Left ventricle myocardium inferior (tissue), 1 donor: ENCODE measurements at regions not wholly inside any gene's neighbourhood (a gene's known extent, or its start where the extent isn't known, plus 50 kb on each side); places are given as distances from the start of the nearest gene placed in this dataset.

Experiments used
- DNase-seq: peaks from one replicate; pipeline ENCODE4 v3.0.0-alpha.2; 2020
- H3K27ac ChIP-seq: fragments of 200-600 bp; replicated peaks from 2 replicates; pipeline ENCODE4 v1.8.0; 2021
- H3K27me3 ChIP-seq: fragments of 200-600 bp; 2 replicates; pipeline ENCODE4 v1.8.0; 2021; ENCODE audit warnings: low read depth
- H3K36me3 ChIP-seq: fragments of 200-600 bp; 2 replicates; pipeline ENCODE4 v1.8.0; 2021
- H3K4me1 ChIP-seq: fragments of 200-600 bp; 2 replicates; pipeline ENCODE4 v1.8.0; 2021
- H3K4me3 ChIP-seq: fragments of 200-600 bp; 2 replicates; pipeline ENCODE4 v1.8.0; 2021; ENCODE audit warnings: mild to moderate bottlenecking, moderate library complexity
- H3K9me3 ChIP-seq: fragments of 200-600 bp; replicated peaks from 2 replicates; pipeline ENCODE4 v1.8.0; 2021
- intact Hi-C: fragments of 100-400 bp; cut with micrococcal nuclease; formaldehyde crosslinking; loops from one replicate; pipeline ENCODE4 v1.11.0; 2022
- TF ChIP-seq, protein P1 (sequence below): fragments of 200-600 bp; IDR thresholded peaks from 2 replicates; pipeline ENCODE4 v1.8.0; 2021; ENCODE audit warnings: antibody characterized with exemption, mild to moderate bottlenecking, borderline replicate concordance
- donor health status: DM: no; HTN: yes; CAD: no; lungs with severe emphysema.

DNA sequence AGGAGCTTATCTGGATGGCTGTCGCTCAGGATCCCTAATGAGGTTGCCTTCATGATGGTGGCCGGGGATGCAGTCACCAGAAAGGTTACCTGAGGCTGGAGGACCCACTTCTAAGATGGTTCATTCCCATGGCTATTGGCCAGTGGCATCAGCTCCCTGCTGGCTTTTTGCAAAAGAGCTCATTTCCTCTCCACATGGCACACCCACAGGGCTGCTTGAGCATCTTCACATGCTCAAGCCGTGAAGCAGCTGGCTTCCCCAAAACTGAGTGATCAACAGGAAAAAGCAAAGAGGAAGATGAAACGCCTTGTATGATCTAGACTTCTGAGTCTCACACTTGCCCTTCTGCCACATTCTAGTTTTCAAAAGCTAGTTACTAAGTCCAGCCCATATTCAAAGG lies 124.6 kb upstream of the CXADR start:
- Histone ChIP-seq H3K4me1 (no peaks in the 10 kb centered on the region), H3K27me3 (no peaks in the 10 kb centered on the region), H3K27ac (no peak overlapping the region), H3K36me3 (no peaks in the 10 kb centered on the region), H3K4me3 (no peak overlapping the region), H3K9me3 (no peaks in the 10 kb centered on the region)
- TF ChIP-seq, protein P1, sequence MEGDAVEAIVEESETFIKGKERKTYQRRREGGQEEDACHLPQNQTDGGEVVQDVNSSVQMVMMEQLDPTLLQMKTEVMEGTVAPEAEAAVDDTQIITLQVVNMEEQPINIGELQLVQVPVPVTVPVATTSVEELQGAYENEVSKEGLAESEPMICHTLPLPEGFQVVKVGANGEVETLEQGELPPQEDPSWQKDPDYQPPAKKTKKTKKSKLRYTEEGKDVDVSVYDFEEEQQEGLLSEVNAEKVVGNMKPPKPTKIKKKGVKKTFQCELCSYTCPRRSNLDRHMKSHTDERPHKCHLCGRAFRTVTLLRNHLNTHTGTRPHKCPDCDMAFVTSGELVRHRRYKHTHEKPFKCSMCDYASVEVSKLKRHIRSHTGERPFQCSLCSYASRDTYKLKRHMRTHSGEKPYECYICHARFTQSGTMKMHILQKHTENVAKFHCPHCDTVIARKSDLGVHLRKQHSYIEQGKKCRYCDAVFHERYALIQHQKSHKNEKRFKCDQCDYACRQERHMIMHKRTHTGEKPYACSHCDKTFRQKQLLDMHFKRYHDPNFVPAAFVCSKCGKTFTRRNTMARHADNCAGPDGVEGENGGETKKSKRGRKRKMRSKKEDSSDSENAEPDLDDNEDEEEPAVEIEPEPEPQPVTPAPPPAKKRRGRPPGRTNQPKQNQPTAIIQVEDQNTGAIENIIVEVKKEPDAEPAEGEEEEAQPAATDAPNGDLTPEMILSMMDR: no peak
- intact Hi-C loops: loop anchor here (5.0 kb wide), 1 partner anchor 204 kb away; no protein-coding TSS in a partner anchor
- no peak for DNase-seq

DNA sequence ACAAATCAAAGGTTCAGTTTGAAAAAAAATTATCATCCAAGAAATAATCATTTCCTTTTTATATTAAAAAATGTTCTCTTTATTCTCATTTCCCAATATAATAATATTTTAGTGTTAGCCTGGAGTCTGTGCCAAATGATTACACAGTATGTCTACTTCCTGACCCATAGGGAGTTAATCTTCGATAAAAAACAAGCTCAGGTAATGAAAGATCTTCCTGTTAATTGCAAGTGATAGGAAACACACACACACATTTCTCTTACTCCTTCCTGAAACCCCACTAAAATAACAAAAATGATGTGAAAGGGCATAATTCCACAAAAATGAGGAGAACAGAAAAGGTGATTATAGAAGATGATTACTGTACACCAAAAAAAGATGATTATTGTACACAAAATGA lies 123.5 kb upstream of the CXADR start:
- no peak overlapping the region for H3K27ac ChIP-seq
- TF ChIP-seq, protein P1: no peak
- H3K4me3 ChIP-seq: no peak overlapping the region
- H3K27me3 ChIP-seq: no peaks in the 10 kb centered on the region
- no peak for DNase-seq
- no peaks in the 10 kb centered on the region for H3K4me1 ChIP-seq
- H3K9me3 ChIP-seq: no peaks in the 10 kb centered on the region
- intact Hi-C loops: loop anchor here (5.0 kb wide), 1 partner anchor 203 kb away; no protein-coding TSS in a partner anchor
- no peaks in the 10 kb centered on the region for H3K36me3 ChIP-seq

DNA sequence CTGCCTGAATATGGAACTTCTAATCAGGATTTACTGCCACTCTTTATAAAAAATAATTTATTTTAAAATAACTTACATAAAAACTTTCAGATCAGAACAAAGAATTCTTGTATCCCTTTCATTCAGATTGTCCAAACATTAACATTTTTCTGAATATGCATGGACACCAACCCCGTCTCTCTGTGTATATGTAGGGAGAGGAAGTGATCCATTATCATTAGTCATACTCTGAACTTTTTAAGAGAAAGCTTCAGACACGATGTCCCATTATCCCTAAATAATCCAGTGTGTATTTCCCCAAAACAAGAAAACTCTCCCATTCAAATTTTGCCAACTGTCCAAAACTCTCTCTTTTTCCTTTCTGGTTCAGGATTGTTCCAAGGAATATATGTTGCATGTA lies 122.3 kb upstream of the CXADR start:
- Histone ChIP-seq H3K4me1 (no peaks in the 10 kb centered on the region), H3K4me3 (no peak overlapping the region), H3K27ac (no peak overlapping the region), H3K27me3 (no peaks in the 10 kb centered on the region), H3K36me3 (no peaks in the 10 kb centered on the region), H3K9me3 (no peaks in the 10 kb centered on the region)
- intact Hi-C loops: no loop called here
- TF ChIP-seq, protein P1: no peak
- no peak for DNase-seq

DNA sequence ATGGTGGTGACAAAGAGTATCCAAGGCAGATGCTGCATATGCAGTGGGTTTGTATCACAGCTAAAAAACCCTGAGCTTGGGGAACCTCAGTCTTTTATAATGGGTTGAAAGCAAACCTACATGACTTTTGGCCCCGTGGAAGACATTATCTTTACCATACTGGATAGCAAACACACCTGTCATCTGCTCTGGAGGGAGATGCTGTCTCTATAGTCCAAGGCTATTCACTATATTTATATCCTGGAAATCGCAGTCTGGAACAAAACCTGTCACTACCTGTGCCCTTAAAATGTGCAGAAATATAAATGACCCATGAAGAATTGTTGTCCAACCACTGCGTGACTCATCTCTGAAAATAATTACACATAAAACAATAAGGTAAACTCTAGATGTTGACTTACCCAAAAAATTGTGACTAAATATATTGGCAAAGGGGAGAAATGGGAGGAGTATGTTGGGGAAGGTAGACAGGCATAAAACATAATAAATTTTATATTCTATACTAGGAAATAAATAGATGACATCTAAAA lies 121.0 kb upstream of the CXADR start:
- TF ChIP-seq, protein P1: no peak
- H3K9me3 ChIP-seq: no peaks in the 10 kb centered on the region
- intact Hi-C loops: no loop called here
- no peaks in the 10 kb centered on the region for H3K27me3 ChIP-seq
- no peaks in the 10 kb centered on the region for H3K4me1 ChIP-seq
- H3K36me3 ChIP-seq: no peaks in the 10 kb centered on the region
- H3K27ac ChIP-seq: no peak overlapping the region
- no peak overlapping the region for H3K4me3 ChIP-seq
- DNase-seq: no peak

DNA sequence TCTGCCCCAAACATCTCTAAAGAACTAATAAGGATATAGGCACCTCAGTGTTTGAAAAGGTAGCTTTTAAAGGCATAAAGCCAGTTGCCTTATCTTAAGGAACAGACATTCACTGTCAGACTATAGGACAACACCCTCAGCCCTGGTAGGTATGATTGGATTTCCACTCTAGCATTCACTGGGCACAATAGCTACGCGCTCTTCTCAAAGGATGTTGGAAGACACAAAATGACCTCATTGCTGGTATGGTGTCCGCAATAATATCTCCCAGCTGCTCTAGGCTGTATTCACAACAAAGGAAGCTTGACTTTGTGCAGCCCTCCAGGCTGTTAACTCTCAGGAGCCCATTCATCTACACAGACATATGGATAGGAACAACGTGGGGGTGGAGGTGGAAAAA lies 119.4 kb upstream of the CXADR start:
- DNase-seq: no peak
- H3K4me3 ChIP-seq: no peak overlapping the region
- TF ChIP-seq, protein P1: no peak
- H3K36me3 ChIP-seq: no peaks in the 10 kb centered on the region
- H3K27me3 ChIP-seq: no peaks in the 10 kb centered on the region
- H3K27ac ChIP-seq: no peak overlapping the region
- no peaks in the 10 kb centered on the region for H3K4me1 ChIP-seq
- no peaks in the 10 kb centered on the region for H3K9me3 ChIP-seq
- intact Hi-C loops: no loop called here
